ENCODE measurements at regions not wholly inside any gene's neighbourhood (a gene's known extent, or its start where the extent isn't known, plus 50 kb on each side); places are given as distances from the start of the nearest gene placed in this dataset.
"Not testable (repeated sequence)": the region's sequence is repeated elsewhere in the genome, so short reads cannot be mapped to it uniquely, and the experiment has no call there.

- Histone ChIP-seq H3K4me3 (no peak overlapping the region), H3K27ac (no peak overlapping the region)
These were observed 571.3 kb upstream of the NRG3 start for GRCh38 chr10:81303656-81304055.

GRCh38 chr10:81306971-81307782 lies 567.8 kb upstream of the NRG3 start:
- Histone ChIP-seq H3K27ac (no peak overlapping the region), H3K4me3 (no peak overlapping the region)

- no peak overlapping the region for H3K4me3 ChIP-seq
- no peak overlapping the region for H3K27ac ChIP-seq
These were observed 565.9 kb upstream of the NRG3 start for GRCh38 chr10:81309041-81309552.

DNA sequence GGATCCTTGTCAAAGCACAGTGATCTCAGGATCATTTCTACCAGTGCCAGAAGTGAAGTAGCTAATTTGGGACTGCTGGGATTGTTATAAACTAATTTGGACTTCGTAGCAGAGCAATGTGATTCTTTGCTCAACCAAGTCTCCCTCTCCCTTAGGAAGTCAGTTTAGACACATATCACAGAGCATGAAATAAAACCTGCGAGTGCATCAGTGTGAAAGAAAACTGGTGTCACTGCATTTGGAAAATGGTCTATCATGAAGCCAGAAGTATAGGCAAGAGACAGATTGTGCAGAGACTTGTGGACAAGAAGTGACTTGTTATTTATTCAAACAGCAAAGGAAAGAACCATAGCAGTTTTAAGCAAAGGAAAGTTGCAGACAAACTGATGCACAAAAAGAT lies 560.5 kb upstream of the NRG3 start:
- H3K27ac ChIP-seq = no peak overlapping the region
- H3K4me3 ChIP-seq = no peak overlapping the region

DNA sequence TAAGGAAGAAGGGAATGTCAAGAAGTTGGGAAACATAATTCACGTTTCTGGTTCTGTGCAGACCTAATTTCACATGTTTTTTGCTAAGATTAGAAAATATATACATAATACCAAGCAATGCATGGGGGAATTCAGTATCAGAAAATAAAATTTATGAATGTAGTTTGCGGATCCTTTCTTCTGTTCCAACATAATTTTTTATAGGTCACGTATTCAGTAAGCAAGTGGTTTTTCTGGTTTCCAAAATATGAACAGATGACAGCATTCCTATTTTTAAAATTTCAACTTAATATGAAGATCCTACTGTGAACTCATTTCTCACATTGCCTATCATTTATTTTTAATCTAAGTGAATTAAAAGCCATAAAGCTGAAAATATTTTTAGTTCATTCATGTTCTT lies 560.0 kb upstream of the NRG3 start:
- H3K4me3 ChIP-seq = no peak overlapping the region
- H3K27ac ChIP-seq = no peak overlapping the region

GRCh38 chr10:81348003-81348402 lies 527.0 kb upstream of the NRG3 start:
- H3K4me3 ChIP-seq = no peak overlapping the region
- H3K27ac ChIP-seq = no peak overlapping the region

- Histone ChIP-seq H3K4me3 (no peak overlapping the region), H3K27ac (no peak overlapping the region)
These were observed 507.9 kb upstream of the NRG3 start for GRCh38 chr10:81367132-81367531.

GRCh38 chr10:81386817-81387216 lies 488.2 kb upstream of the NRG3 start:
- no peak overlapping the region for H3K27ac ChIP-seq
- H3K4me3 ChIP-seq = no peak overlapping the region

DNA sequence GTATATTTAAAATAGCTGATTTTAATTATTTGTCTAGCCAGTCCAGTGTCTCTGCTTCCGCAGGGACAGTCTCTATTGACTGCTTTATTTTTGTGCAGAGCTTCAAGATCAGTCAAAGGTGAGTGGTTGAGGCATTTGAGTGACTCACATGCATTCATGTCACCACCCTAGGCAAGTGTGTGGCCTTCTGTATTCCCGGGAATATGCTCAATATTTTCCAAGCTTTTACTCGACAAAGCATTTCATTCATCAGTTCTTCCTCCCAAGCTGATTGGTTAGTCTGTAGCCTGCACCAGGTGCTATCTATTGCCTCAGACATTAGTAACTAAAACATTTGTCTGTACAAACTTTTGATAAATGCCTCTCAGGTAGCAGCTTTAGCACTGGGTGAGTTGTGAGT lies 471.5 kb upstream of the NRG3 start:
- Histone ChIP-seq H3K4me3 (no peak overlapping the region), H3K27ac (no peak overlapping the region)

GRCh38 chr10:81405399-81405798 lies 469.6 kb upstream of the NRG3 start:
- H3K27ac ChIP-seq = no peak overlapping the region
- no peak overlapping the region for H3K4me3 ChIP-seq

DNA sequence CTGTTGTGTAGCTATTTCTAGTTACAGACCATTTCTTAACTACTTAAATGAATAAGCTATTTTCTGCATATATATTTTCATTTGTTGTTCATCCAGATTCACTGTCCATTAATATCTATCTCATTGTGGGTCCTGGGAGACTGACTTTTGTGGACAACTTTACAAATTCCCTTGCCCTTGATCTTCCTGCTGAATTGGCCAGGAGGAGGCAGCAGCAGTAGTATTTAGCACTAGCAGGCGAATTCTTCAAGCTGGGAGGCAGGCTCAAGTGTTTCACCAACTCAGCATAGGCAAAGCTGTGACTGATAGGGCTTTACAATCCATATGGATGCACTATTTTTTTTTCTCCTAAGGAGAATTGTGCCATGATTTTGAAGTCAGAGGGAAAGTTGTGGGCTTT lies 461.0 kb upstream of the NRG3 start:
- no peak overlapping the region for H3K27ac ChIP-seq
- H3K4me3 ChIP-seq = no peak overlapping the region

DNA sequence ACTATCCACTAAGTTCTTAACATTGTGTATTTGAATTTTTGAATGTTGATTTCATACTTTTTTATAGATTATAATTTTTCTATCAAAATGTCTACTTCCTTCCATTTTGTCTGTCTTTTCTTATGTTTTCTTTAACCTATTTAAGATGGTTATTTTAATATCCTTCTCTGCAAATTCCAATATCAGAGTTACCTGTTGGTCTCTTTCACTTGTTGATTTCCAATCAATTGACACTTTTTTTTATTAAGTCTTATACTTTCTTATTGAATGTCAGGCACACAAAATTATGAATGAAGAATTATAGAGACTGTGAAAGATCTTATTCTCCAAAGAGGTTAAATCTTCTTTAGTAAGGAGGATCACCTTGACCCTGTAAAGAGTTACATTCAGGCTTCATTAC lies 448.3 kb upstream of the NRG3 start:
- Histone ChIP-seq H3K27ac (no peak overlapping the region), H3K4me3 (no peak overlapping the region)

DNA sequence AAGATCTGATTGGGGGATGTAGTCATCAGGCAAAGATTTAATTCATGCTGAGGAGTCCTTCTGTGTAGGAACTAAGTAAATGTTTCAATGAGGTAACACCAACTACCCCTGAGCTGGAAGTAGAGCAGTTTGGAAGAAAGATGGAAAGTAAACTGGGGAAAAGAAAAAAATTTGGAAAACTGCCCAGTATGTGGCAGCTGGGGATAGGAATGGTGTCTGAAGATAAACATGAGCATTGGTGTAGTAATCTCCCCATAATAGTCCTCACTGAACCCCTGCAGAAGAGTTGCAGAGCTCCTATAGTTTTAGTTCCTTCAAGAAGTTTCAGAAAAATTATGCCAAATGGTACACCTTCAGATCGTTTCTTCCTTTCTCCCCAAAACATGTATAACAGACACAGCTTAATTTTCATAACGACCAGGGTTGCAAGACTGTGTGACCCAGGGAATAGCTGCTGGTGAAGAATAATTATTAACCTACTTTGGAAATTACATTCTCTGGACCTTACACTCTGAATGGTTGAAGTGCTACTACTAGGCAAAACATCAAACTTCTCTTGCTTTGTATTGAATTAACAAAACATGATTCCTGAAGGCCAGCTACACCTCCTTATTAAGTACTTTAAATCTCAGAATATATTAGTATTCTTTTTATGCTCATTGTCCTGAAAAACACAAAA lies 446.4 kb upstream of the NRG3 start:
- H3K4me3 ChIP-seq = no peak overlapping the region

GRCh38 chr10:81439445-81439844 lies 435.5 kb upstream of the NRG3 start:
- Histone ChIP-seq H3K27ac (no peak overlapping the region), H3K4me3 (no peak overlapping the region)

More for the DNA sequence above, 446.4 kb upstream of the NRG3 start:
- H3K27ac ChIP-seq = no peak overlapping the region

GRCh38 chr10:81441624-81442023 lies 433.4 kb upstream of the NRG3 start:
- not testable (repeated sequence) for H3K4me3 ChIP-seq, H3K27ac ChIP-seq

DNA sequence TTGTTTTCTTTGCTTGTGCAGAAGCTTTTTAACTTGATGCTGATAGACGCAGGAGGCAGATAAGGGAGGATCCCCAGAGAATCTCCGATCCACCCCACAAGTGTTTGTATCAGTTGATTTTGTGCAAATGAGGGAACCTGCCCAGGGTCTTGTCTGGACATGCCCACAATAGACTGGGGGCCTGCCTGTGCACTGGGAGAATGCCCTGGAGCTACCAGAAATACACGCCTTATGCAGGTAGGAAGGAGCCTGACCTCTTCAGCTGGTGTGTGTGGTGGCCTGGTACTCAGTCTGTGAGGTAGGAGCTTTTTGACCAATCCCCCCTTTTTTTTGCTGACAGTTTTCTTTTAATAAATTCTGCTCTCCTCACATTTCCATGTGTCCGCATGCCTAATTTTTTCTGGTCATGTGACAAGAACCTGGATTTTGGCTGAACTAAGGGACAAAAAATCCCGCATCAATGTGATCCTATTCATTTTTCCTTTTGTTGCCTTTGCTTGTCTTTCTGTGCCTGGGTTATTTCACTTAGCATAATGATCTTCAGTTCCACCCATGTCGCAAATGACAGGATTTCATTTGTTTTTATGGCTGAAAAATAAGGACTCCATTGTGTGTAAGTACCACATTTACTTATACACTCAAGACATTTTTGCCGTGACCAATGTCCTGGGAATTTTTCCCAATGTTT lies 430.6 kb upstream of the NRG3 start:
- Histone ChIP-seq H3K4me3 (no peak overlapping the region), H3K27ac (no peak overlapping the region)

DNA sequence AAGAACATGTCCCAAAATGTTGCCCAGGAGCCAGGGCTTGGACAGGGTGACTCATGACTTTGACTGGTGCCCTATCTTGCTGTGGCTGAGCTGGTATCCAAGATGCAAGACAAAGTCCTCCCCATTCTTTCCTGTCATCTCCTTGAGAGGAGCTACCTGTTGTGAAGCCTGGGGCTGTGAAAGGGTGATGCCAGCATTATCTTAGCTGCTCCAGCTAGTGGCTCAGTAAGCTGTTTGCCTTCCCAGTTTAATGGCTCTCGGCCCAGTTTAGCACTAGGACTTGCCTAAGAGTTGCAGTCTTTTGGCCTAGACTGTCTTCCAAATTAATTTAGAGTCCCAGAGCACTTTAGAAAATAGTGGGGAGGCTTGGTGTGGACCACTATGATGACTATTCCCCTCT lies 424.3 kb upstream of the NRG3 start:
- H3K27ac ChIP-seq = no peak overlapping the region
- no peak overlapping the region for H3K4me3 ChIP-seq

DNA sequence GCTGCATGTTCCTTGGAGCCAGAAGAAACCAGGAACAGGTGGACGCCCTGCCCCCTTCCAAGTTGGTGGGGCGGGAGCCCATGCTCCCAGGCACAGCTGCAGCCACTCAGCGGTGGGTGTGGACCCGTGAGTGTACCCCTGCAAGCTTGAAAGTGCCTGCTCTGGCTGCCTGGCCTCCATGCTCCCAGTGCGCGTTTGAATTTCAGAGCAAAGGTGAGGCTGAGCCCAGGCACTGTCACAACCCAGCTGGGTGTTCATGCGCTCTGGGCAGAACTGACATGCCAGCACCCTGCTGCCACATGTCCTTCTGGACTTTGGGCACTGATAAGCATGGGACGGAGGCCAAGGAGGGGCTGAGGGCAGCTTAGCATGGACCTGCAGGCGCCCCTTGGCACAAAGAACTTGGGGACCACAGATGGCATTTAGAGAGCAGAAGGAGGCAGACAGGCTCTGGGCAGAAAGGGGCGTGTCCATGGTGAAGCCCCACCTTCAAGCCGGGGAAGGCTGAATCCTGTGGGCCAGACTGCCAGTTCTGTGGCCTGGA lies 402.0 kb upstream of the NRG3 start:
- Histone ChIP-seq H3K4me3 (no peak overlapping the region), H3K27ac (no peak overlapping the region)

- H3K4me3 ChIP-seq = no peak overlapping the region
These were observed 401.2 kb upstream of the NRG3 start for GRCh38 chr10:81473755-81474154.

DNA sequence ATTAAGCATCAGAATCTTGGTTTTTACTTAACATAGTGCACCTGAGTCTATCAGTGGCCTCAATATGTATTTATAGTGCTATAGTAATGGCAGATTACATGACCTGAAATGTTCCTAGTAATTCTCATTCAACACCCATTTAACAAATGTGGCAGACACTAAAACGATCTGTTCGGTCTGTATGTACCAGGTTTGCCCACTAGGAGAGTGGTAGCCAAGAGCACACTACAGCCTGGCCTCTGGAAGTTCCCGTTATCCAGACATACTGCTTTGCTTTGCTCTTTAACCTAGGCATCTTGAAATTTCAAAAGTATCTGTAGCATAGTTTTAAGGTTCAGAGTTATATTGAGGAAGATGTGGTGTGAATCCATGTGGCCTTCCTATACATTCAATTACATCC lies 395.7 kb upstream of the NRG3 start:
- H3K4me3 ChIP-seq = no peak overlapping the region
- no peak overlapping the region for H3K27ac ChIP-seq

More at GRCh38 chr10:81473755-81474154, 401.2 kb upstream of the NRG3 start:
- H3K27ac ChIP-seq = no peak overlapping the region

Measured in skin epidermis (tissue), 12 donors.